CD4-positive, alpha-beta T cell treated with Interleukin-17A for 1 hour (primary cell): ENCODE measurements at regions not wholly inside any gene's neighbourhood (a gene's known extent, or its start where the extent isn't known, plus 50 kb on each side); places are given as distances from the start of the nearest gene placed in this dataset.
"Not testable (repeated sequence)": the region's sequence is repeated elsewhere in the genome, so short reads cannot be mapped to it uniquely, and the experiment has no call there.

ENCODE experiments used
- DNase-seq: peaks from one replicate; pipeline ENCODE4 v3.0.0-alpha.2; 2020

DNA sequence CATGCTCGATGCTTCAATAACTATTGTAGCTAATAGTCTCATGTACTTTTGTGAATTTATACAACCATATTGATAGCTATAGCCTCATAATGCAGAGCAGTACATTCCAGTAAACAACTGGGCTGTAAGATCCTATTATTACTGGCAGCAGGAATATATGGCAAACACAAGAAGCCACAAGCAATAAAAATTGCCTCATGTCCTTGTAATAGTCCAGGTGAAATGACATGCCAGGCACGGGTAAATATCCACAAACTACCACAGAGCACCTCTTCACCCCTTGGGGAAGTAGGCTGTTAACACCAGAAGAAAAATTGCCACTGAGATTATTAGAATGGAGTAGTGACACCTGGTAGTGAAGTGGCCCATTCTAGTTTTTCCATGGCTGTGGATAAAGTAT, 158.3 kb downstream of the MTX2 start:
- DNase-seq: no peak

DNA sequence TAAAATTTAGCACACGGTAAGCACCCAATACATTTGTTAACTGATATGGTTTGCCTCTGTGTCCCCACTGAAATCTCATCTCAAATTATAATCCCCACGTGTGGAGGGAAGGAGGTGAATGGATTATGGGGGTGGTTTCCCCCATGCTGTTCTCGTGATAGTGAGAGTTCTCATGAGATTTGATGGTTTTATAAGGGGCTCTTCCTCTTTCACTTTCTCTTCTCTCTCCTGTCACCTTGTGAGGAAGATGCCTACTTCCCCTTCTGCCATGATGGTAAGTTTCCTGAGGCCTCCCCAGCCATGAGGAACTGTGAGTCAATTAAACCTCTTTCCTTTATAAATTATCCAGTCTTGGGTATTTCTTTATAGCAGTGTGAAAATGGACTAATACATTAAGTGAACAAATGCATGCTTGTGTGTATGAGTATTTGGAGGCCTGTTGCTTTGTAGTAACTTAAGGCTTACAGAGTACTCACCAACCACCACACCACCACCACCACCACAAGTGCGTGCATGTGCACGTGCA, 159.8 kb downstream of the MTX2 start:
- not testable (repeated sequence) for DNase-seq

DNA sequence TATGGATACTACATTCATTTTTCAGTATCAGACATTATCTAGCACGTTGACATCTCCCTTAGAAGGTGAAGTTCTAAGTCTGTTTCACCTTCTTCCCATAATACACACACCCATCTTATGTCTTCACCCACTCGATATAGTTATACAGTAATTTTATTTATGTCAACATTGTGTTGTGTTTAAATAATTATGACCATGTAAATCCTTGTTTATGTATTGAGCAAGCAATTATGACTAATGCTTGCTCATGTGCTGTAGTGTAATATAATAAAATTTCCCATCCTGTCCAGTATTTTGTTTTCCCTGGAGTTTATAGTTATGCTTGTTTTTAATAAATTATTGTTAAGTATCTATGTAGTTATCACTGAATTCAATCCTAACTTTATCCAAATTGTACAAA, 163.2 kb downstream of the MTX2 start:
- DNase-seq: no peak

DNA sequence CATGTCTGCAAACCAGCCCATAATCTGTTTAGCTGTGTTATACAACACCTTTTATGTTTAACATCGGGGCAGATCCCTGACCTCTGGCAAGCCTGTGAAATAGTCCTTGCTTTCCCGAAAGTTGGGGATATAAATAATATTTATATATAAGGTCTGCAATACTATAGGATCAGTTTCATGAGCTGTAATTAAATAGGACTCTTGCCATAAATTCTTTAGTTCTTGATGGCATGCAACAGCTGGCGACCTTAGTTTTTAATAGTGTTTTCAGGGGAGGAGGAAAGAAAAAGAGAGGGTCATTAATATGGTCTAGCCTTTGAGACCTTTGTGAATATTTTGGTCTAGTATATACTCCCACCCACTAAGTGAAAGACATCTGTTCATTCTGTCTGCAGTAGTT, 166.5 kb downstream of the MTX2 start:
- no peak for DNase-seq

DNA sequence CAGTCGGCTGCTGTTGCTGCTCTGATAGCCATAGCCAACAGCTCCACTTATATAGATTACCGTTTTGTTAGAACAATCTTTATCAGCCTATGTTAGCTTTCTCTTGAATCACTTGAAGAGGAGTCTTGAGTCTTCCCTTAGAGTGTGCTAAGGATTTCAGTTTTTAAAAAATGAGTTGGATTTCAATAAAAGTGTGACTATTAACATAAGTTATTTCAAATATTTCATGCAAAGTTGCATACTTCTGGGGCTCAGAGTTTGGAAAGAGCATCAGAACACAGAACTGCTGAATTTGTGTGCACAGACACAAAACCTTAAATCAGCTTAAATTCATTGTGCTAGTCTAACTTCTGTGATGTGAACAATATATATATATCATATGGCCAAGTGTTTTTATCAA, 174.7 kb downstream of the MTX2 start:
- DNase-seq: no peak

DNA sequence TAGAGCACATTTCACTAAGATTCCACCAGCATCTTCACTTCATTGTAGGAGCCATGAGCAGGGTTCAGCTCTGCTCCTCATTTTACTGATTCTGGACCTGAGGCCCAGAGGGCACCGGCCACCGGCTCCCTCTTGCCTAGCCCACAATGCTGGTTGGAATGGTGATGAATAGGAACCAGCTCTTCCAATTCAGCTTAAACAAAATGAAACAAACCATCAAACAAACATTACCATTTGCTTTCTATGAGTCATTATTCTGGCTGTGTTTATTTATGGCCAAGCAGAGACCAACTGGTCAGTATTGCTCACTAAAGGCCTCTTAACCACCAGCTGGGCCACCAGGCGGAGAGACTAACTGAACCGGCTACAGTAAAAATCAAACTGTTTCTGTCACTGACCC, 176.7 kb downstream of the MTX2 start:
- DNase-seq: no peak

DNA sequence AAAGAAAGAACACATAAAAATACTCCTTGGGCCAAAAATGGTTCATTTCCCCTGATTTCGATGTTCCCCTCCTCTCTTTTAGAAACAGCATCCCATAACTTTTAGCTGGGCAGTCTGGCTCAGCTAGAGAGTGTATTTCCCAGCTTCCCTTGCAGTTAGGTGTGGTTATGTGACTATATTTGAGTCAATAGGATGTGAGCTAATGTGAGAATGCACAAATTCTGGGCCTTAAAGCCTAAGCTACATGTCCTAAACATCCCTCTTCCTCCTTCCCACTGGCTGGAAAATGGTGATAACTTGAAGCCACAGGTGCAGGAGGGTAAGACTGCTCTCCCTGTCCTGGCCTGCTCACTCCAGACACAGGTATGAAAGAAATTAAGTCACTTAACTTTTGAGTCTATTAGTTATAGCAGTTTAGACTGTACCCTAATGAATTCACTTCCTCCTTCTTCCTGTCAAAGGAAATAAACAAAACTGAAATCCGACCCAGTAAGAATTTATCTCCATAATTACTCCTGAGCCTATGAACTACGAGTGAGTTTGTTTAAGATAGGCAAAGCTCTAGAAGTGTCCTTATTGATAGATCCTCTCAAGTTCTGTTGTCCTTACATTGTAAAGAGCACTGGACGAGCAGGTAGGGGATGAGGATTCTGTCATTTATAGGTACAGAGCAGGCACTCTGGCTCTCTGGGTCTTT, 177.6 kb downstream of the MTX2 start:
- no peak for DNase-seq

DNA sequence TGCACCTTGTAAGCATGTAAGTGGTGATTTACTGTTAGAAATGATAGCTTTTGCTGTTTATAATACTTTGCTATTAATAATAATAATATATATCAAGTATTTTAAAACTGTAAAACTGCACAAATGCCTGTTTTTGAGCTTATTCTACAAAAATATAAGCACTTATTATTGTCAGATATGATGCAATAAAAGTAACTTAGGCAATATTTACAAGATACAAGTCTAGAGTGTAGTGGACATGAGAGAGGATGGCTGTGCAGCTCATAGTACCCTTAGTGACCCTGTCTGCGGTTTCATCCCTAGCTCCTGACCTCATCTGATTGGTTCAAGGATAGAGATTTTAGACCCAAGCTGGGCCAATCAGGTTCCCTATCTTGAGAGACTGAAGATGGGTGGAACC, 178.4 kb downstream of the MTX2 start:
- DNase-seq: no peak

DNA sequence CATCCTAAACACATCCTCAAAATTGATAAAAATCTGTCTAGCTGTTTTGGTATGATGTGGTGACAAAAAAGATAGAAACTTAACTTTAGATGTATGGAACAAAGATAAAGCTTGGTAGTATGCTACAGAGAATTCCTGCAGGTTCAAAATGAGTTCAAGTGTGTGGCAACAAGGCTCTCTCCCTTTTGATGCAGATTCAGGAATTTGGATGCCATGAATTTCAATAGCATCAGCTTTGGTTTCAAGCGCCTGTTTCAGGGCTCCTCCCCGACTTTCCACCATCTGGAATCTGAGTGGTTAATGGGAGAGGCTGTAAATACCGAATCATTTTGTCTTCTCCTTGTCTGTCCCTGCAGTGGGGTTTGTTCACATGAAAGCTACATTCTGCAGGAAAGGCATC, 180.6 kb downstream of the MTX2 start:
- no peak for DNase-seq

DNA sequence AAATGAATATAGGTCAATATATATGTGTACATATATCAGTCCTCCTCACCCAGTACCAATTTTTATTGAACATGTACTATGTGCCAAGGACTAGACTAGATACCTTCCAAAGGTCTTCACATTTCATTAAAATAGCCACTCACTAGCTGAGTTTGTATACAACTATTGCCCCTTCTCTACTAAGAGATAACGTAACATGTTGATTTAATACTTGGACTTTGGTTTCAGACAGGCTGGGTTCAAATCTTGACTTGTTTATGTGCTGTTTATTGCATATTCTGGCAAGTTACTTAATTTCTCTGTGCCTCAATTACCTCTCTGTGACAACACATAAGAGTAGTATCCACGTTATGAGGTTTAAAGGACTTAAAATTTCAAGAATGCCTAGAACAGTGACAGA, 184.5 kb downstream of the MTX2 start:
- no peak for DNase-seq

DNA sequence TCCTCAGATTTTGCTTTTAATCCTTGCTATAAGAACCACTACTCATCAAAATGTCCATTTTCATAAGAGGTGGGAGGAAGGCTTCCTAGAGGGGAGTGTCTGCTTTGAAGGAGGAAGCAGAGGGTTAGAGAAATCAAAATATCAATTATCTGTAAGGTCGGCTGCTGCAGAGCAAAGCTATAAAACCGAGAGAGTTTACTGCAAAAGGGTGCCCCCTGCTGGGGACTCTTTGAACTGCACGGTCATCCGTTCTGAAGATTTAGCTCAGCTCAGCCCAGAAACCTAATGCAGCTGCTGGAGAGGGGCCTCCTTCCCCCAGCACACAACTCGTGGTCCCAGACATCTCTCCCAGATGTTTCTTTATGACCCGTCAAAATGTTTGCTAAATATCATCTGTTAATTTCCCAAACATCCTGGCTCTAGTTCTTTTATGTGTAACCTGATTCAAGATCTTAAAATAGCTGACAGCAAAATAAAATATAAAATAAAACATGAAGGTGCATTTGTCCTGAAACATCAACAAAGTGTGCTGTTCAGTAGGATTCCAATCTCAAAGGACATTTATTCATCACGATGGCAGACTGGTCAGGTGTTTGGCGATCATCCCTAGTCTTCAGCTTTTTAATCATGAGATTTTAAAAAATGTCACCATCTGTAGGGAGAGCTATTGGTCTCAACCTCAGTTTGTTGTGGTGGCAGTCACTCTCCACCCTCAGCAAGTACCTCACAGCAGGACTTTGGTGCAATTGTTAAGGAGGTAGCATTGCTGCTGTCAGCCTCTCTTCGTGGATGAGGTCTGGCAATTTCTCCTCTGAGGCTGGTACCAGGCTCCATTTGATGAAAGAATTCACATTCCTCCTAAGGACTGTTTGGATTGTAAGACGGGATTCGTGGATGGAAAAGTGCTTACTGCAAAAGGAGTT, 185.9 kb downstream of the MTX2 start:
- DNase-seq: peak; percentile 69

DNA sequence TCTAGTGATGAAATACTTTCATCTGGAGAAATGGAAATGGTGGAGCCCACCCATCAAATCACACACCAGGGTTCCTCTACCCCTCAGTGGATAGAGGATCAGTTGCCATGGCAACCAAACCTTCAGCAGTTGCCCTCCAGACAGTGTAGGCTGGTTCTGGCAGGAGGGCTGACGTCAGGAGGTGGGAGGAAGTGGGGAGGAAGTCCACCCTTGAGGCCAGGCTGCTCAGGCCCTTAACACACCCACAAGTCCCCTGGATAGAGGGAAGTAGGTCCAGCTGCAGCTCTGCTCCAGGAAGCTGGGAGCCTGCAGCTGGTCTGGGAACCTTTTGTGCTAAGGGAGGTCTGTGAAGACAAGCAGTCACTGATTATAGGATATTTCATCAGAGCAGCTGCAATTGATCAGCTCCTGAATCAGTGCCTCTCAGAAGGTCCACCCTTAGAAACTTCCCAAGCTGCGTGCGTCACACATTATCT, 186.6 kb downstream of the MTX2 start:
- DNase-seq: no peak

DNA sequence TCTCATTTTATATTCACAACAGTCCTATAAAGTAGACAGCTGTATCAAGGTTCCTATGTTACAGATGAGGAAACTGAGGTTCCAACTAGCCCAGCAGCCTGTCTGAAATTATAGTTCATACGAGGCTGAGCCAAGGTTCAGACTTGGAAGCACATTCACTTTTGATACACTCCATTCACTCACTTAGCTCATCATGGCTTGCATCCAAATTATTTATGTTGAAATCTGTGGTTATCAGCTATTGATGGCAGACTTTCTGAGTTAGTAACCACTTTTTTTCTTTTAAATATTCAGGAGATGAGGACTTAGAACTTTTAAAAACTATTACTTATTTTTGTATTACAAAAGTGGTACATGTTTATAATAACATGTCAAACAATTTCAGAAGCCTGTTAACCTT, 188.2 kb downstream of the MTX2 start:
- DNase-seq: no peak

DNA sequence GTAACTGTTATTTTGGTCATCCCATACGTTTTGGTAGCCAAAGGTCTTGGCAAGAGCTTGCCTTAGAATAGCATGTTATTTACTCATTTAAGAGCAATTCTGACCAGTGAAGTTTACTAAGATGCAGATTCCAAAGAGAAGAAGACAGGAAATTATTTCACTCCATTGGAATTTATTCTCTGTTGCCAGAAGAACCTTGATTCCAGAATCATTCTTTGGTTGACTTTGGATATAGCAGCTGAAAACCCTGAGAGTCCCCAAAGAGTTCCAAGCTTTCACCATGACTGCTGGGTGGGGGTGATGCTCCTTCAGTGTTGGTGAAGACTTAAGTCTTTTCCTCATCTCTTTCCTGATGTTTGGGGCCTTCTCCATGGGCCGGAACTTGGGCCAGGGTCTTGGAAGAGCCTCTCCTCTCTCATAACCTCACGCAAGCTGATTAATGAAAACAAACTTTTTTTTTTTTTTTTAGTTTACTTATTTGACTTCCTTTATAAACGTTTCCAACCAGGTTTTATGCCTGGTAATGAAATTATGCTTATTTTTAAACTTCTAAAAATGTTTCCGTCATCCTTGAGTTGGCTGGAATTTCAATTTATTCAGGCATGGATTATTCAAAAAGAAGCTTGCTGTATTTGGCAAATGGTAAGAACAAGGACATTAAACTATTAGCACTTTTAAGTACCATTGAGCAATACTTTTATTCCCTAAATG, 192.0 kb downstream of the MTX2 start:
- DNase-seq: no peak

DNA sequence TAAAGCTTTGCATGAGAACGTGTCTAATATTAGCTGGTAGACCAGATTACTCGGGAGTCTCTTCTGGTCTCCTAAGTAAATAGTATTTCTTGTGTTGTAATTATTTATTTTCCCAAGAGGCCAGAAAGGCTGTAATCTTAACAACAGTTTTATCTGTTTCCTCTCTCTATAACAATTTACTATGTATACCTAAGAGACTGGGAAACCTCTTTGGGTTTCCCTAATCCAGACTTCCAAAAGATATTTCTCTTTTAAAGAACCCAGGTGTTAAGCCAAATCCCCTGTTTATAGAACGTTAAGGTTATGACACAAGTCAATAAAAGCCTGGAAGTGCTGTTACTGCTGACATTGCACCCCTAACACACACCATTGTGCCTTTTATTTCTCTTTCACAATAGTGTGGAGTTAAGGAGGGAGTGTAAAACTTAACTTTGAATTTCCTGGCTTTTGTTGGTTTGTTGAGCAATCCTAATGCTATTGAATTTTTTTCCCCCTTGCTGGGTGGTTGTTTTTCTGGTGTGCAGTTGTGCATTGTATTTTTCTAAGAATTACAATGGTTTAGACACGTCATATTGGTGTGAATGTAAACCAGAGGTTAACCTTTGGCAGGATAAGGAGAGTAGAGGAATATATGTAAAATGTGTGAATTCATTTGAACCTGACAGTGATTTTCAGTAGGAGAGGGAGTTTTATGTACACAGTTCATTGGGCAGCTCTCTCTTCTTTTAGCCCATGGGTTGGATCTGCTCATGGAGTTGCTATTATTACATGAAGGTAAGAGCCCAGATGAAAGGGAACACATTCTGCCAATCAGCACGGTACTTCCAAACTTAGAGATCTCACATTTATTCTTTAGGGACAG, 192.8 kb downstream of the MTX2 start:
- DNase-seq: no peak

DNA sequence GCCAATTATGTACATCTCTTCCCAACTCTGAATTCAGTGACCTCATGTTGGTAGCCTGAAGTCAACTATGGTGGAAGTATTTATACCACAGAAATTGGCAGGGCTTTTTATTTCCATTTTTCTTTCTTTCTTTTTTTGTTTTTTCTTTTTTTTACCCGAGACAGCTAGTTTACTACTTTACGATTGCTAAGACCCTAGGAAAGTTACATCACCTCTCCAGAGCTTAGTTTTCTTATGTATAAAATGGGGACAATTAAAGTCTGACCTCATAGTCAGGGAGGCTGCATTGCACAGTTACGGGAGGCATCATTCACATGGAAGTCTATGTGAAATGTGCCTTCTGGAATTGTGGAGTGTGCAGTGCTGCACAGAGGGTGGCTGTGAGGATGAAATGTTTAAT, 194.3 kb downstream of the MTX2 start:
- no peak for DNase-seq

DNA sequence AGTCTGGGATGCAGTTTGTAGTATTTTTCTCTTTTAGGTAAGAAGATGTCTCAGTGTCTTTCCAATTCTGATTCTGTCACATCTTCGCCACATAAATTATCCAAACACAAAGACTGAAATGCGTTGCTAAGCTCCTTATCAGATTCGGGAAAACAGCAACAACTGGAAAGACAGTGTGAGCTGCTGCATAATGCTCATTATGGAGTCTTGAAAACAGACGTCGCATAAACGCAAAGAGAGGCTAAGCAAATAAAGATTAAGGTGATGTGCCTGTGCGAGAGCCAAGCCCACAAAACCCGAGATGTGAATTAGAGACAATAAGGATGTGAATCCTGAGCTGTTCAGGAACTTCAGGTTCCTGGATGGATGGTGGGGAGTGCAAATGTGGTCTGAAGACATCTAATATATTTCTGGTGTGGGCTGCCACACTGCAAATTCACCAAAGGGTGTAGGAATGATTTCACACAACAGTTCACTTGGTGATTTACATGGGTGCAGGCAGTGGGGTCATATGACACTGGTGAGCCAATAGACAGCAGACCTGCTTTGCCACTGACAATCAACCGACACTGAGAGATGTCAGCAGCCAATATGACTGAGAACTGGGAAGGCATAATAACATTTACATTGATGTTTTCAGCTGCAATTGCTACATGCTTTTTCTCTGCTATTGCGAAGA, 195.8 kb downstream of the MTX2 start:
- DNase-seq: no peak

DNA sequence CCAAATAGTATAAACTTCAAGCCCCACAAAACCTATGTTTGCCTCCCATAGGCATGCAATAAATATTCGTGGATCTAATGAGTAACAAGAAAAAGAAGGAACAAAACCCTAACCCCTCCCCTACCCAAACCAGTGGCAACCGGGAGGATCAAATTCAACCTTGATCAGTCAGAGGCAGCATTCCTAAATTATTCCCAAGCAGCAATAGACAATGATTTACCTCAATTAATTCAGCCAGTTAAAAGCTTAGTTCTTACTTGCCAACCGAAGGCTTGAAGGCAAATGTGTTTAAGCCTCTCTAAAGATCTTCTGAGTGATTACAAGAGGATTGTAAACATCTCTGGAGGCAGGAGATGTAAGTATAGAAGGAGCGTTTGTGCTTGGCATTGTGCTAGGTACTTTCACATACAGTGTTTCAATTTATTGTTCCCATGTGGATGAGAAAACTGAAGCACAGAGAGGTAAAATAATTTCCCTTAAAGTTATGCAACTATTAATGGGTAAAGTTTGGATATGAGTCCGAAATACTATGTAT, 197.7 kb downstream of the MTX2 start:
- DNase-seq: no peak

DNA sequence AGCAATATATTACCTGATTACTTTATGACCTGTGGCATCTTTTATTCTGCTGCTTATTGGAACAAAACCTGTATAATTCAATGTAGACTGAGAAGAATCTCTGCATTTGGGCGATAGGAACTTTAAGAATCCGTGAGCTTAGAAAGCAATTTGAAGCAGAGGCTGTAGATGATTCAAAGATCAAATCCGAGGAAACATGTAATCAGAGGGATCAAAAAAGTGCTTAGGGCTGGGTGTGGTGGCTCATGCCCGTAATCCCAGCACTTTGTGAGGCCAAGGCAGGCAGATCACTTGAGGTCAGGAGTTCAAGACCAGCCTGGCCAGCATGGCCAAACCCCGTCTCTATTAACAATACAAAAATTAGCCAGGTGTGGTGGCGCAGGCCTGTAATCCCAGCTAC, 198.4 kb downstream of the MTX2 start:
- DNase-seq: no peak

DNA sequence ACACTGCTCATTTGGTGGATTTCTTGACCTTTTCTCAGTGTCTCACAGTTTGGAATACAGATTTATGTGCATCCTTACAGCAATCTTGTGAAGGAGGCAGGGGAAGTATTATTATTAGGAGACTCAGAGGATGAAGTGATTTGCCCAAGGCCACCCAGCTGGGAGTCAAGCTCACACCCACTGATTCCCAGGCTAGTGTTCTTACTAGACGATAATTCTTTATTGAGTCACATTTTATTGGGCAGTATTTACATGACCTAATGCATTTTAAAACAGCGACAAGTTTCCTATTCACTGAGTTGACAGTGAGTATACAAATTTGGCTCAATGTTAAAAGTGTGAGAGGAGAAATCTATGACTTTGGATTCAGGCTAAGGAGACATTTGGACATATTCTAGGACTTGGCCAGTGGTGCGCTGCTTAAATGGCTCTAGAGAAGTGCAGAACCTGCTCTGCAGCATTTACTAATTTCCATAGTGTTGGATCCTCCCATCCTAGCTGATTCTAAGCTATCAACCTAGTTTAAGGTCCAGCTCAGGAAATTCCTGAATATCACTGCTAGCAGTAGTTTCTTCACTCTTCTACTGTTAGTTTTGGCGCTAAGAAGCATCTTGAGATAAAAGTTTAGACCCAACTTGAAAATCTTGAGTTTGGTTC, 199.3 kb downstream of the MTX2 start:
- no peak for DNase-seq

DNA sequence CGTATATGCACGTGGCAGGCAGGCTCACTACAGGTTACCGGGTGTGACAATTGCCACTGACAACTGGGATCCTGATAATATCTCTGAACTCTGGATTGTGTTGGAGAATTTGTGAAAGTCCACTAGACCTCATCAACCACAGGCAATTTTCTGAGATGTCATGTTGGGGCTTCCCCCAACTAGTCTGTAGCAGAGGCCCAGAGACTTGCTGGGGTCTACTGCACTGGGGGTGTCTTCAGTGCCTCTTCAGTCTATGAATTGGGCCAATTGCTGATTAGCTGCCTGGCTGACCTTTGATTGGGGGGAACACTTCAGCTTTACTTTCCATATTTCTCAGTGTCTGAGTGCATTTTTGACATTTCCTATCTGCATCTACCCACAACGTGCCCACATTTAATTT, 201.5 kb downstream of the MTX2 start:
- no peak for DNase-seq
